SU-DHL-6 (cell line): ENCODE measurements at regions not wholly inside any gene's neighbourhood (a gene's known extent, or its start where the extent isn't known, plus 50 kb on each side); places are given as distances from the start of the nearest gene placed in this dataset.

Source experiments
- H2AFZ ChIP-seq: fragments of 200-600 bp; sonication (generic); 2 replicates; pipeline ENCODE4 v1.6.1; 2014; ENCODE audit warnings: low read depth, mild to moderate bottlenecking, moderate library complexity, mixed read lengths, antibody characterized with exemption, low read length; ENCODE audit not compliant: severe bottlenecking
- H3F3A ChIP-seq: fragments of 200-600 bp; shearing (Covaris generic); 2 replicates; pipeline ENCODE4 v1.6.0; 2016; ENCODE audit warnings: antibody characterized with exemption, mild to moderate bottlenecking; ENCODE audit not compliant: insufficient read depth
- H3K27ac ChIP-seq: fragments of 200-600 bp; sonication (generic); 2 replicates; pipeline ENCODE4 v1.5.1; 2016; ENCODE audit warnings: low read depth, mild to moderate bottlenecking, low read length, moderate library complexity, mixed read lengths
- H3K27me3 ChIP-seq: fragments of 200-600 bp; sonication (generic), shearing (Covaris generic); 2 replicates; pipeline ENCODE4 v1.6.0; 2014; ENCODE audit warnings: mild to moderate bottlenecking, low read length
- H3K36me3 ChIP-seq: fragments of 200-600 bp; sonication (generic); 2 replicates; pipeline ENCODE4 v1.6.1; 2014; ENCODE audit warnings: mild to moderate bottlenecking, low read length, mixed read lengths
- H3K4me2 ChIP-seq: fragments of 300-600, 200-600 bp; shearing (Covaris generic), sonication (generic); 2 replicates; pipeline ENCODE4 v1.6.0; 2014; ENCODE audit warnings: low read length, low read depth, mild to moderate bottlenecking; ENCODE audit not compliant: poor library complexity, severe bottlenecking
- H3K4me3 ChIP-seq: fragments of 200-600 bp; sonication (generic); 2 replicates; pipeline ENCODE4 v1.5.1; 2014; ENCODE audit warnings: antibody characterized with exemption, low read length, mild to moderate bottlenecking, mixed read lengths; ENCODE audit not compliant: insufficient read depth, poor library complexity, severe bottlenecking
- H3K79me2 ChIP-seq: fragments of 200-600 bp; sonication (generic); 2 replicates; pipeline ENCODE4 v1.6.1; 2014; ENCODE audit warnings: mild to moderate bottlenecking, low read length, moderate library complexity; ENCODE audit not compliant: insufficient read depth
- H3K9ac ChIP-seq: fragments of 200-600 bp; sonication (generic); 2 replicates; pipeline ENCODE4 v1.7.0; 2014; ENCODE audit warnings: mild to moderate bottlenecking, low read length
- H3K9me2 ChIP-seq: fragments of 200-600 bp; sonication (generic); replicated peaks from 2 replicates; pipeline ENCODE4 v1.6.1; 2014; ENCODE audit warnings: low read length; ENCODE audit not compliant: insufficient read depth
- H3K9me3 ChIP-seq: fragments of 200-600 bp; sonication (generic); 2 replicates; pipeline ENCODE4 v1.6.1; 2014; ENCODE audit warnings: low read length, mixed read lengths; ENCODE audit not compliant: insufficient read depth
- H4K20me1 ChIP-seq: fragments of 200-600 bp; sonication (generic); 2 replicates; pipeline ENCODE4 v1.6.1; 2014; ENCODE audit warnings: low read depth, mild to moderate bottlenecking, antibody characterized with exemption, low read length, moderate library complexity, mixed read lengths
- EZH2phosphoT487 ChIP-seq: fragments of 200-600 bp; sonication (generic), shearing (Covaris generic); conservative IDR thresholded peaks from 2 replicates; pipeline ENCODE4 v1.6.1; 2018; ENCODE audit warnings: mild to moderate bottlenecking, antibody characterized with exemption, low read length, moderate library complexity, mixed read lengths
- TF ChIP-seq, protein P1 (sequence below): fragments of 200-600 bp; sonication (generic); IDR thresholded peaks from one replicate; pipeline ENCODE4 v1.5.1; 2017; ENCODE audit warnings: antibody characterized with exemption, mild to moderate bottlenecking, low read length, moderate library complexity; ENCODE audit not compliant: insufficient read depth, poor library complexity, severe bottlenecking

DNA sequence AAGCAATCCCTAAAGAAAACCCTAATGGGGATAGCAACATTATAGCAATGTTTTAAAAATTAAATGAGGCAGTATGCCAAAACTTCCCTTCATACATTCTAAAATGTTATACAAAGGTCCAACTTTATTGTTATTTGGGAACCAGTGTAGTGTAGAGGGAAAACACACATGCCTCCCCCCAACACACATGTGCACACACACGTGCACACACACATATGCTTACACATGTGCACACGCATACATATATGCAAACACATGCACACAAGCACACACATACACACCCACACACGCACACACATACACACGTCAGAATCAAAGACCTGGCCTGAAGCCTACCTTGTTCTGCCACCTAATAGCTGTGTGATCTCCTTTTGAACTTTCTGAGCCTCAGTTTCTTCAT is 83.3 kb downstream of the SCN11A start:
- TF ChIP-seq, protein P1, sequence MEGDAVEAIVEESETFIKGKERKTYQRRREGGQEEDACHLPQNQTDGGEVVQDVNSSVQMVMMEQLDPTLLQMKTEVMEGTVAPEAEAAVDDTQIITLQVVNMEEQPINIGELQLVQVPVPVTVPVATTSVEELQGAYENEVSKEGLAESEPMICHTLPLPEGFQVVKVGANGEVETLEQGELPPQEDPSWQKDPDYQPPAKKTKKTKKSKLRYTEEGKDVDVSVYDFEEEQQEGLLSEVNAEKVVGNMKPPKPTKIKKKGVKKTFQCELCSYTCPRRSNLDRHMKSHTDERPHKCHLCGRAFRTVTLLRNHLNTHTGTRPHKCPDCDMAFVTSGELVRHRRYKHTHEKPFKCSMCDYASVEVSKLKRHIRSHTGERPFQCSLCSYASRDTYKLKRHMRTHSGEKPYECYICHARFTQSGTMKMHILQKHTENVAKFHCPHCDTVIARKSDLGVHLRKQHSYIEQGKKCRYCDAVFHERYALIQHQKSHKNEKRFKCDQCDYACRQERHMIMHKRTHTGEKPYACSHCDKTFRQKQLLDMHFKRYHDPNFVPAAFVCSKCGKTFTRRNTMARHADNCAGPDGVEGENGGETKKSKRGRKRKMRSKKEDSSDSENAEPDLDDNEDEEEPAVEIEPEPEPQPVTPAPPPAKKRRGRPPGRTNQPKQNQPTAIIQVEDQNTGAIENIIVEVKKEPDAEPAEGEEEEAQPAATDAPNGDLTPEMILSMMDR, result no peak
- TF ChIP-seq EZH2phosphoT487, result no peak
- H3K9ac ChIP-seq, result no peak overlapping the region
- no peak overlapping the region for H3K4me3 ChIP-seq
- no peak overlapping the region for H3K27ac ChIP-seq
- no peaks in the 10 kb centered on the region for H4K20me1 ChIP-seq
- H2AFZ ChIP-seq, result no peak overlapping the region
- no peaks in the 10 kb centered on the region for H3K36me3 ChIP-seq
- H3K27me3 ChIP-seq, result no peaks in the 10 kb centered on the region
- H3K4me2 ChIP-seq, result no peak overlapping the region
- no peaks in the 10 kb centered on the region for H3K9me2 ChIP-seq
- H3K79me2 ChIP-seq, result no peaks in the 10 kb centered on the region
- H3K9me3 ChIP-seq, result no peaks in the 10 kb centered on the region
- no peaks in the 10 kb centered on the region for H3F3A ChIP-seq

DNA sequence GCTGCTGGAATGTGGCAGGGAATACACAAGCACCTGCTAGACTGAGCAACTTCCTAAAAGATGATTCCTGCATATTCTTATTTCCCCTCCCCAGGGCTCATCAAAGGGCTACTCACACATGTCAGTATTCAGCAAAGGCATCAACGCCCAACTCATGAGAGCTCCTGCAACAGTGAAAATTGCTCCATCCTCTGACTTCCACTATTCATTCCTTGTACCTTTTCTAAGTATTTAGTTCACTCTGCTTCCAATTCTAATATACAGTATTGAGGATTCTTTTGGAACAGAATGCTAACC is 84.1 kb downstream of the SCN11A start:
- H3K27me3 ChIP-seq, result no peaks in the 10 kb centered on the region

DNA sequence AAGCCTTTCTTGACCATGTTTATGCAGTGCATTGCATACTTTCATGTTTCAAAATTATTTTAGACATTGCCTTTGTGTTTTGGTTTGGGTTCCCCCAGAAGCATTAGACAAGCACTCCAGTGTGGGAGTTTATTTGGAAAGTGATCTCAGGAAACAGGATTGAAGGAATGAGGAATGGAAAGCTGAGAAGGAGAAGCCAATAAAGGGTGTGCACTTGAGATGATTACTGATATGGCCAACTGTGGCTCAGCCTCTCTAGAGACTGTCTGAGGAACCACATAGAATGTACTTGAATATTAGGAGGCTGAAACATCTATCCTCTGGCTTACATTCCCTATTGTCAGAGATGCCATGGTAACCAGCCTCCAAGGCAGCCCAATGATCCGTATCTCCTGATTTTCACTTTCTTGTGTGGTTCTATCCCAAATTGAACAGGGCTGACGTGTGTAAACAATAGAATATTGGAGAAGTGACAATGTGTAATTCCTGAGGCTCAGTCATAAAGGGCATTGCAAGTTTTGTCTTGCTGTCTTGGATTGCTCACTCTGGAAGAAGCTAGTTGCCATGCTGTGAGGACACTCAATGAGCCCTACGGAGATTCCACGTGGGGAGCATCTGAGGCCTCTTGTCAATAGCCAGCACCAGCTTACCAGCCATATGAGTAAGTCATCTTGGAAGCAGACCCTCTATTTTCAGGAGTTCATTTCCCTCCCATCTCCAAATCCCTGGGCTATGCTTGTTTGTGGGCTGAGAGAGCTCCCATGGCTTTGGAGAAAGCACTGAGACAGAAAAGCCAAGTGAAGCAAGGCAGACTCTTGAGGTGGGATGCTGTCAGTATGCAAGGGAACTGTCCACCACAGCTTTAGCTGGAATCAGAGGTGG is 84.7 kb downstream of the SCN11A start:
- H3K27me3 ChIP-seq, result no peaks in the 10 kb centered on the region
- no peaks in the 10 kb centered on the region for H3K36me3 ChIP-seq
- no peaks in the 10 kb centered on the region for H3F3A ChIP-seq
- H3K9ac ChIP-seq, result no peak overlapping the region
- H3K9me2 ChIP-seq, result no peaks in the 10 kb centered on the region
- no peaks in the 10 kb centered on the region for H3K79me2 ChIP-seq
- H3K9me3 ChIP-seq, result no peaks in the 10 kb centered on the region
- no peak overlapping the region for H2AFZ ChIP-seq
- no peaks in the 10 kb centered on the region for H4K20me1 ChIP-seq
- no peak overlapping the region for H3K27ac ChIP-seq
- H3K4me2 ChIP-seq, result no peak overlapping the region
- no peak overlapping the region for H3K4me3 ChIP-seq
- TF ChIP-seq EZH2phosphoT487, result no peak
- TF ChIP-seq, protein P1, result no peak

More for the DNA sequence above, 84.1 kb downstream of the SCN11A start:
- Histone ChIP-seq H2AFZ (no peak overlapping the region), H3K4me3 (no peak overlapping the region), H3K79me2 (no peaks in the 10 kb centered on the region), H3F3A (no peaks in the 10 kb centered on the region), H3K9me3 (no peaks in the 10 kb centered on the region), H3K9ac (no peak overlapping the region), H4K20me1 (no peaks in the 10 kb centered on the region), H3K36me3 (no peaks in the 10 kb centered on the region), H3K9me2 (no peaks in the 10 kb centered on the region), H3K27ac (no peak overlapping the region), H3K4me2 (no peak overlapping the region)
- TF ChIP-seq, protein P1, result no peak
- no peak for TF ChIP-seq EZH2phosphoT487
